GM21786 (cell line): ENCODE measurements at regions not wholly inside any gene's neighbourhood (a gene's known extent, or its start where the extent isn't known, plus 50 kb on each side); places are given as distances from the start of the nearest gene placed in this dataset.

Source experiments
- ATAC-seq: cut with Tn5 transposase; IDR thresholded peaks from one replicate; pipeline ENCODE4 v1.9.1; 2021; ENCODE audit not compliant: unreplicated experiment

GRCh38 chr4:57442241-57442640 lies 332.1 kb upstream of the IGFBP7 start:
- no peak for ATAC-seq

GRCh38 chr4:57437649-57438048 lies 327.5 kb upstream of the IGFBP7 start:
- no peak for ATAC-seq

GRCh38 chr4:57435300-57435699 lies 325.1 kb upstream of the IGFBP7 start:
- no peak for ATAC-seq

- ATAC-seq: no peak
These were observed 320.5 kb upstream of the IGFBP7 start for GRCh38 chr4:57430726-57431125.

- ATAC-seq: peak; percentile 91
These were observed 316.7 kb upstream of the IGFBP7 start for GRCh38 chr4:57426779-57427395.

GRCh38 chr4:57425610-57426009 lies 315.4 kb upstream of the IGFBP7 start:
- ATAC-seq: no peak

- ATAC-seq: no peak
These were observed 314.2 kb upstream of the IGFBP7 start for GRCh38 chr4:57424232-57424897.

- ATAC-seq: no peak
These were observed 307.9 kb upstream of the IGFBP7 start for GRCh38 chr4:57418133-57418532.

GRCh38 chr4:57412259-57413054 lies 302.3 kb upstream of the IGFBP7 start:
- no peak for ATAC-seq

GRCh38 chr4:57410331-57411052 lies 300.3 kb upstream of the IGFBP7 start:
- ATAC-seq: no peak

GRCh38 chr4:57405359-57405758 lies 295.2 kb upstream of the IGFBP7 start:
- ATAC-seq: no peak

GRCh38 chr4:57404483-57404882 lies 294.3 kb upstream of the IGFBP7 start:
- ATAC-seq: no peak

- no peak for ATAC-seq
These were observed 293.4 kb upstream of the IGFBP7 start for GRCh38 chr4:57403591-57403990.

GRCh38 chr4:57401586-57401985 lies 291.4 kb upstream of the IGFBP7 start:
- no peak for ATAC-seq

- no peak for ATAC-seq
These were observed 268.6 kb upstream of the IGFBP7 start for GRCh38 chr4:57378766-57379165.

GRCh38 chr4:57374866-57375595 lies 264.8 kb upstream of the IGFBP7 start:
- ATAC-seq: no peak

- no peak for ATAC-seq
These were observed 263.8 kb upstream of the IGFBP7 start for GRCh38 chr4:57373991-57374390.

GRCh38 chr4:57371671-57372070 lies 261.5 kb upstream of the IGFBP7 start:
- ATAC-seq: no peak

- ATAC-seq: no peak
These were observed 260.5 kb upstream of the IGFBP7 start for GRCh38 chr4:57370691-57371090.

GRCh38 chr4:57369446-57369845 lies 259.3 kb upstream of the IGFBP7 start:
- ATAC-seq: no peak

- ATAC-seq: no peak
These were observed 254.1 kb upstream of the IGFBP7 start for GRCh38 chr4:57364255-57364654.
